Bronchial epithelial cell (primary cell): ENCODE measurements at regions not wholly inside any gene's neighbourhood (a gene's known extent, or its start where the extent isn't known, plus 50 kb on each side); places are given as distances from the start of the nearest gene placed in this dataset.

Source experiments
- DNase-seq: peaks from one replicate; pipeline ENCODE4 v3.0.0-alpha.2; 2010; ENCODE audit warnings: low read depth
- FAIRE-seq: peaks from 2 replicates; lab custom pipeline; 2011; peaks lifted over from hg19 to GRCh38; lab: Jason Lieb, UNC
- H3K27me3 ChIP-seq: 2 replicates; pipeline ENCODE4 v1.5.1; 2011; ENCODE audit warnings: low read length; ENCODE audit not compliant: control insufficient read depth, insufficient read depth
- H3K36me3 ChIP-seq: 2 replicates; pipeline ENCODE4 v1.5.1; 2011; ENCODE audit warnings: low read length; ENCODE audit not compliant: control insufficient read depth, insufficient read depth
- H3K4me3 ChIP-seq: 2 replicates; pipeline ENCODE4 v1.5.1; 2011; ENCODE audit warnings: mild to moderate bottlenecking, low read depth, low read length, control low read depth
- CTCF ChIP-seq: IDR thresholded peaks from 2 replicates; pipeline ENCODE4 v1.5.1; 2011; ENCODE audit warnings: mild to moderate bottlenecking, moderate library complexity, low read length, control low read depth, inconsistent platforms; ENCODE audit not compliant: insufficient read depth, severe bottlenecking

GRCh38 chr15:93217343-93217742 lies 128.3 kb upstream of the RGMA start:
- Histone ChIP-seq H3K27me3 (no peaks in the 10 kb centered on the region), H3K4me3 (no peak overlapping the region), H3K36me3 (no peaks in the 10 kb centered on the region)
- no peak for DNase-seq
- FAIRE-seq = no peak
- TF ChIP-seq CTCF = no peak

GRCh38 chr15:93214106-93214505 lies 125.1 kb upstream of the RGMA start:
- FAIRE-seq = no peak

GRCh38 chr15:93213281-93213680 lies 124.3 kb upstream of the RGMA start:
- DNase-seq (no peak), FAIRE-seq (no peak)
- Histone ChIP-seq H3K4me3 (no peak overlapping the region), H3K36me3 (no peaks in the 10 kb centered on the region), H3K27me3 (no peaks in the 10 kb centered on the region)
- no peak for TF ChIP-seq CTCF

More at GRCh38 chr15:93214106-93214505, 125.1 kb upstream of the RGMA start:
- no peak for DNase-seq
- Histone ChIP-seq H3K36me3 (no peaks in the 10 kb centered on the region), H3K27me3 (no peaks in the 10 kb centered on the region), H3K4me3 (no peak overlapping the region)
- TF ChIP-seq CTCF = no peak

- Histone ChIP-seq H3K4me3 (no peak overlapping the region), H3K36me3 (no peaks in the 10 kb centered on the region), H3K27me3 (no peaks in the 10 kb centered on the region)
- TF ChIP-seq CTCF = no peak
- FAIRE-seq (no peak), DNase-seq (no peak)
These were observed 123.6 kb upstream of the RGMA start for GRCh38 chr15:93212578-93212977.

GRCh38 chr15:93210995-93211394 lies 122.0 kb upstream of the RGMA start:
- Histone ChIP-seq H3K27me3 (no peaks in the 10 kb centered on the region), H3K36me3 (no peaks in the 10 kb centered on the region), H3K4me3 (no peak overlapping the region)
- DNase-seq (peak; percentile 30), FAIRE-seq (no peak)
- no peak for TF ChIP-seq CTCF

- no peak for TF ChIP-seq CTCF
- Histone ChIP-seq H3K27me3 (no peaks in the 10 kb centered on the region), H3K36me3 (no peaks in the 10 kb centered on the region), H3K4me3 (no peak overlapping the region)
- no peak for FAIRE-seq
- peak; percentile 63 for DNase-seq
These were observed 120.9 kb upstream of the RGMA start for GRCh38 chr15:93209690-93210445.
